Hepatocyte (in vitro differentiated cells): ENCODE measurements at regions not wholly inside any gene's neighbourhood (a gene's known extent, or its start where the extent isn't known, plus 50 kb on each side); places are given as distances from the start of the nearest gene placed in this dataset.
"Not testable (repeated sequence)": the region's sequence is repeated elsewhere in the genome, so short reads cannot be mapped to it uniquely, and the experiment has no call there.

Experiments
- DNase-seq: peaks from one replicate; pipeline ENCODE4 v3.0.0-alpha.2; 2016; ENCODE audit warnings: low spot score
- H2AFZ ChIP-seq: fragments of 200-600 bp; sonication (generic); 2 replicates; pipeline ENCODE4 v1.6.0; 2016; ENCODE audit warnings: antibody characterized with exemption, mild to moderate bottlenecking
- H3K27ac ChIP-seq: fragments of 200-600 bp; sonication (generic); 2 replicates; pipeline ENCODE4 v1.5.1; 2016; ENCODE audit warnings: mild to moderate bottlenecking
- H3K27me3 ChIP-seq: fragments of 200-600 bp; sonication (generic); 2 replicates; pipeline ENCODE4 v1.6.1; 2016
- H3K36me3 ChIP-seq: fragments of 200-600 bp; sonication (generic); replicated peaks from 2 replicates; pipeline ENCODE4 v1.5.1; 2016; ENCODE audit warnings: low read depth; ENCODE audit not compliant: insufficient read depth
- H3K4me1 ChIP-seq: fragments of 200-600 bp; sonication (generic); 2 replicates; pipeline ENCODE4 v1.5.1; 2016; ENCODE audit warnings: mild to moderate bottlenecking, moderate library complexity; ENCODE audit not compliant: insufficient read depth
- H3K4me2 ChIP-seq: fragments of 200-600 bp; sonication (generic); 2 replicates; pipeline ENCODE4 v1.6.0; 2016
- H3K4me3 ChIP-seq: fragments of 200-600 bp; sonication (generic); 2 replicates; pipeline ENCODE4 v1.5.1; 2016; ENCODE audit warnings: mild to moderate bottlenecking
- H3K79me2 ChIP-seq: fragments of 200-600 bp; sonication (generic); 2 replicates; pipeline ENCODE4 v1.6.0; 2017; ENCODE audit warnings: mild to moderate bottlenecking
- H3K9me2 ChIP-seq: fragments of 200-600 bp; sonication (generic); replicated peaks from 2 replicates; pipeline ENCODE4 v1.6.0; 2017; ENCODE audit warnings: mild to moderate bottlenecking; ENCODE audit not compliant: insufficient read depth
- H3K9me3 ChIP-seq: fragments of 200-600 bp; sonication (generic); 2 replicates; pipeline ENCODE4 v1.5.1; 2016; ENCODE audit warnings: low read depth, mild to moderate bottlenecking
- H4K20me1 ChIP-seq: fragments of 200-600 bp; sonication (generic); 2 replicates; pipeline ENCODE4 v1.6.0; 2016; ENCODE audit warnings: mild to moderate bottlenecking; ENCODE audit not compliant: insufficient read depth, poor library complexity, severe bottlenecking
- EZH2 ChIP-seq: fragments of 200-600 bp; sonication (generic); IDR thresholded peaks from 2 replicates; pipeline ENCODE4 v1.6.1; 2016; ENCODE audit warnings: antibody characterized with exemption, mild to moderate bottlenecking, borderline replicate concordance
- EZH2phosphoT487 ChIP-seq: fragments of 200-600 bp; sonication (generic); IDR thresholded peaks from one replicate; pipeline ENCODE4 v1.6.1; 2018; ENCODE audit warnings: antibody characterized with exemption, mild to moderate bottlenecking, low read depth, moderate library complexity; ENCODE audit not compliant: unreplicated experiment, severe bottlenecking
- WGBS: methylation state at CpG from one replicate; pipeline ENCODE4 v1.1.6; 2016; ENCODE audit warnings: low lambda C conversion rate; ENCODE audit errors: missing lambda C conversion rate; 5-methylcytosine and 5-hydroxymethylcytosine counted together
- TF ChIP-seq, protein P1 (sequence below): fragments of 200-600 bp; sonication (generic); IDR thresholded peaks from 2 replicates; pipeline ENCODE4 v1.5.1; 2016; ENCODE audit warnings: antibody characterized with exemption, mild to moderate bottlenecking; ENCODE audit not compliant: poor library complexity

DNA sequence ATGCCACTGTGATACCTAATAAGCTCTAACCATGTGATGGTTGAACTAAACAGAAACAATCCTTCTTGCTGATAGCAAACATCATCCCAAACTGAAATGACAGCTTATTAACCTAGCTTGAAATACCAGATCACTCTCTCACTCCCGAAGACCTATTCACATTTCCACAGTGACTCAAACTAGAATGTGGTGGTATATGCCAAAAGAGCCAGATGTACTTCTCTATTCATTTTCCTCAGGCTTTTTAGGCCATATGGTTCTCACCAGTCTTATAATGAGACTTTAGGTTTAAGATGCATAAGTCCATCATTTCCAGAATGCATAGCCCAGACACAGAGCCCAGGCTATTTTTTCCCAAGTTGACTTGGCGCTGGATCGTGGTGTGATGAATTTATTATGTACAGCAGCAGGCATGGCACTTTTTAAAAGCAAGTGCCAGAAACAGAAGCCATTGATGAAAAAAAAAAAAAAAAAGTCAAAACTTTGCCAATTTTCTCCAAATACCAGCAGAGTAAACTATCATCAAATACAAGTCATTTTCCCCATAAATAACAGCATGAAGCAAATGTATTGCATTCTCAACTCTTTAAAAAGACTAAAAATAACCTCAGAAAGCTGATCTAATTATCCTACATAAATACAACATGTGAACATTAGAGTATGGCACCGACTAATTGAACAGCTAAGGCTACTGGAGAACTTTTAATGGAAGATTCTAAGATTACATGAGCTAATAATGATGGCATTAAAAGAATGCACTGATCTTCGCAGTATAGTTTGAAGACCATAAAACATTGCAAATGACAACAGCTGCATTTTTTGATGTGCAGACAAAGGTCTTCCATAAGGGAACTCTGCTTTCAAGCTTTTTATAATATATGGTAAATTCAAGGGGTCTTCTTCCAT lies 365.4 kb downstream of the LRRIQ3 start:
- Histone ChIP-seq H3K27ac (no peak overlapping the region), H3K9me3 (no peaks in the 10 kb centered on the region), H3K9me2 (no peaks in the 10 kb centered on the region), H4K20me1 (no peaks in the 10 kb centered on the region), H3K36me3 (no peaks in the 10 kb centered on the region), H3K4me1 (no peaks in the 10 kb centered on the region), H3K4me3 (no peak overlapping the region), H3K27me3 (no peaks in the 10 kb centered on the region), H2AFZ (no peak overlapping the region), H3K79me2 (no peaks in the 10 kb centered on the region), H3K4me2 (no peak overlapping the region)
- no peak for DNase-seq
- TF ChIP-seq, protein P1, sequence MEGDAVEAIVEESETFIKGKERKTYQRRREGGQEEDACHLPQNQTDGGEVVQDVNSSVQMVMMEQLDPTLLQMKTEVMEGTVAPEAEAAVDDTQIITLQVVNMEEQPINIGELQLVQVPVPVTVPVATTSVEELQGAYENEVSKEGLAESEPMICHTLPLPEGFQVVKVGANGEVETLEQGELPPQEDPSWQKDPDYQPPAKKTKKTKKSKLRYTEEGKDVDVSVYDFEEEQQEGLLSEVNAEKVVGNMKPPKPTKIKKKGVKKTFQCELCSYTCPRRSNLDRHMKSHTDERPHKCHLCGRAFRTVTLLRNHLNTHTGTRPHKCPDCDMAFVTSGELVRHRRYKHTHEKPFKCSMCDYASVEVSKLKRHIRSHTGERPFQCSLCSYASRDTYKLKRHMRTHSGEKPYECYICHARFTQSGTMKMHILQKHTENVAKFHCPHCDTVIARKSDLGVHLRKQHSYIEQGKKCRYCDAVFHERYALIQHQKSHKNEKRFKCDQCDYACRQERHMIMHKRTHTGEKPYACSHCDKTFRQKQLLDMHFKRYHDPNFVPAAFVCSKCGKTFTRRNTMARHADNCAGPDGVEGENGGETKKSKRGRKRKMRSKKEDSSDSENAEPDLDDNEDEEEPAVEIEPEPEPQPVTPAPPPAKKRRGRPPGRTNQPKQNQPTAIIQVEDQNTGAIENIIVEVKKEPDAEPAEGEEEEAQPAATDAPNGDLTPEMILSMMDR = no peak
- TF ChIP-seq EZH2 = no peak
- TF ChIP-seq EZH2phosphoT487 = no peak
- WGBS = 67% methylated on average over 5 of the region's 5 CpGs

DNA sequence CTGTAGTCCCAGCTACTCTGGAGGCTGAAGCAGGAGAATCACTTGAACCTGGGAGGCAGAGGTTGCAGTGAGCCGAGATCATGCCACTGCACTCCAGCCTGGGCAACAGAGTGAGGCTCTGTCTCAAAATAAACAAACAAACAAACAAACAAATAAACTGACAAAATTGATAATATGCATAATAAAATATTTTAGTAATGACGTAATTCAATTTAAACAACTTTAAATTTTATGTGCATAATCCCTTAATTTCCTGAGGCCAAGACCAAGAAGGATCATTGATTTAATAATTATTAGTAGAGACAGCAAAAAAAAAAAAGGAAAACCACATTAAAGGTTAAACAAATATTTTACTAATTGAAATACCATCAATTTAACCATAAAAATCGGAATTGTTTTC lies 370.7 kb downstream of the LRRIQ3 start:
- H3K9me3 ChIP-seq, H3K4me3 ChIP-seq, H3K4me1 ChIP-seq, H3K27me3 ChIP-seq, H4K20me1 ChIP-seq, H2AFZ ChIP-seq, H3K27ac ChIP-seq, H3K36me3 ChIP-seq, DNase-seq, H3K79me2 ChIP-seq, H3K4me2 ChIP-seq, H3K9me2 ChIP-seq: not testable (repeated sequence)
- WGBS = 93% methylated on average over 3 of the region's 3 CpGs

DNA sequence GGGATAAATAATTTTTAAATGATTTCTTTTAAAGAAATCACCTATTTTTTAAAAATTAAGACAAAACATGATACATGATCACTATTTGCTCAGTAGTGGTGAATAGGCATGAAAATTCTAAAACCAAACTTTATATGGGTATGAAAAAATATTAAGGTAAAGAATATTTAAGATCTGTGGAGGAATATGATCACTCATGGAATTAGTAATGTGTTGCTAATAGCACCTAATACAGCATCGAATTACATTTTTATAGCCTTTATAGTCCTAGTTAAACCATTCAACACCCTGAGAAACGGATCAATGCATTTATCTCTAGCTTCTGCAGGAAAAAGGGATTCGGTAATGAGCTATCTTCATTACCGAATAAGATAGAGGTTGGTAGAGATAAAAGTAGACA lies 373.9 kb downstream of the LRRIQ3 start:
- no peaks in the 10 kb centered on the region for H3K27me3 ChIP-seq
- no peaks in the 10 kb centered on the region for H3K9me2 ChIP-seq
- no peak overlapping the region for H2AFZ ChIP-seq
- no peak overlapping the region for H3K27ac ChIP-seq
- H3K9me3 ChIP-seq = no peaks in the 10 kb centered on the region
- no peak for TF ChIP-seq EZH2
- no peak for TF ChIP-seq EZH2phosphoT487
- TF ChIP-seq, protein P1 = no peak
- no peak for DNase-seq
- H3K79me2 ChIP-seq = no peaks in the 10 kb centered on the region
- no peaks in the 10 kb centered on the region for H3K36me3 ChIP-seq
- whole genome bisulfite sequencing = 83% methylated on average over 4 of the region's 4 CpGs
- no peaks in the 10 kb centered on the region for H3K4me1 ChIP-seq
- no peak overlapping the region for H3K4me2 ChIP-seq
- no peaks in the 10 kb centered on the region for H4K20me1 ChIP-seq
- H3K4me3 ChIP-seq = no peak overlapping the region

DNA sequence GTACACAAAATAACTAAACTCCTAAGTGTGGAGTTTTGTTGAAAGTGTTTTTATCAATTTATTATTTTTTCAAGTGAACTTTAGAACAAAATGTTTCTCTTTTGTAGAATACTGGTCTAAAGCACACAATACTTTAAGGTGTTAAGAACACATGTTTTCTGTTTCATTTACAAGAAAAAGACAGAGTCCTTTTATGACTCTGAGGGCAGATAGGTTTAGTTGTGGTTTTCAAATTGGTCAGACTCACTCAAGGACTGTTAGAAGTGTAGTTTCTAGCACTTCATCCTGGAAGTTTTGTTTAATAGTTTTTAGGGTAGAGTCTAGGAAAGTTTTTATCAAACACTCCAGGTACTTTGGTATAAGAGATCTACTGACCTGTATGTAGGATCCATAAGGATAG lies 376.5 kb downstream of the LRRIQ3 start:
- no peak for DNase-seq
- H3K79me2 ChIP-seq = no peaks in the 10 kb centered on the region
- H3K27me3 ChIP-seq = no peaks in the 10 kb centered on the region
- H2AFZ ChIP-seq = no peak overlapping the region
- no peaks in the 10 kb centered on the region for H3K9me2 ChIP-seq
- no peak overlapping the region for H3K4me3 ChIP-seq
- no peak for TF ChIP-seq EZH2phosphoT487
- TF ChIP-seq EZH2 = no peak
- TF ChIP-seq, protein P1 = no peak
- H3K4me1 ChIP-seq = no peaks in the 10 kb centered on the region
- no peaks in the 10 kb centered on the region for H3K36me3 ChIP-seq
- no peaks in the 10 kb centered on the region for H3K9me3 ChIP-seq
- H3K4me2 ChIP-seq = no peak overlapping the region
- H4K20me1 ChIP-seq = no peaks in the 10 kb centered on the region
- no peak overlapping the region for H3K27ac ChIP-seq
